ENCODE measurements at regions not wholly inside any gene's neighbourhood (a gene's known extent, or its start where the extent isn't known, plus 50 kb on each side); places are given as distances from the start of the nearest gene placed in this dataset.

GRCh38 chr9:88721025-88721424, 186.0 kb downstream of the NXNL2 start:
- Histone ChIP-seq H2BK12ac (ENCODE audit: insufficient read length, low read depth, low read length) (no peak overlapping the region), H2BK5ac (ENCODE audit: insufficient read length, low read length) (no peak overlapping the region), H3K9ac (ENCODE audit: extremely low read depth, insufficient read length, low read length) (no peak overlapping the region), H3T11ph (ENCODE audit: low read length) (no peak overlapping the region), H3K27ac (ENCODE audit: insufficient read length, low read depth, low read length) (no peak overlapping the region), H3K27me3 (ENCODE audit: insufficient read depth, low read length) (no peaks in the 10 kb centered on the region), H4K5ac (ENCODE audit: insufficient read length, low read depth, low read length) (no peak overlapping the region), H3K79me1 (ENCODE audit: insufficient read depth, low read depth, low read length, poor library complexity, severe bottlenecking) (no peaks in the 10 kb centered on the region), H3K4me2 (ENCODE audit: insufficient read depth, insufficient read length, low read length) (no peak overlapping the region), H4K91ac (ENCODE audit: insufficient read length, low read depth, low read length) (no peak overlapping the region), H3K4ac (ENCODE audit: low read depth, low read length) (no peak overlapping the region), H2BK20ac (ENCODE audit: low read depth, low read length, poor library complexity, severe bottlenecking) (no peak overlapping the region), H3K14ac (ENCODE audit: insufficient read depth, low read length) (no peak overlapping the region), H2BK120ac (ENCODE audit: low read depth, low read length, poor library complexity, severe bottlenecking) (no peak overlapping the region), H3K79me2 (ENCODE audit: insufficient read depth, low read length) (no peaks in the 10 kb centered on the region), H3K23me2 (ENCODE audit: insufficient read length, low read depth, low read length, poor library complexity, severe bottlenecking) (no peaks in the 10 kb centered on the region), H2BK15ac (ENCODE audit: low read depth, low read length) (no peak overlapping the region), H4K20me1 (ENCODE audit: control insufficient read depth, insufficient read depth, insufficient read length) (no peaks in the 10 kb centered on the region), H2AFZ (ENCODE audit: low read length) (no peak overlapping the region), H3K23ac (ENCODE audit: insufficient read length, low read depth, low read length) (no peak overlapping the region), H3K56ac (ENCODE audit: insufficient read length, low read depth, low read length) (no peak overlapping the region), H2AK5ac (ENCODE audit: insufficient read length, low read length) (no peak overlapping the region), H3K4me1 (ENCODE audit: insufficient read depth, low read length) (peaks cover 6% of the 10 kb centered on the region; the same call in 1 of the 2 replicates), H4K8ac (replicated peaks; ENCODE audit: insufficient read length, low read depth, low read length) (no peak overlapping the region), H3K18ac (ENCODE audit: insufficient read length, low read depth, low read length) (no peak overlapping the region), H3K9me3 (ENCODE audit: control insufficient read depth, low read depth, low read length) (no peaks in the 10 kb centered on the region)
- H3K27me3 Mint-ChIP-seq (ENCODE audit: low read depth) = no peaks in the 10 kb centered on the region
- TF ChIP-seq CTCF (conservative IDR thresholded peaks at IDR 0.05) = no peak
- no peak overlapping the region for H3K4me3 Mint-ChIP-seq
- H3K4me1 Mint-ChIP-seq = peaks cover 19 to 21% of the 10 kb centered on the region in 2 experiments
- no peaks in the 10 kb centered on the region; a peak in 2 of 5 replicates for H3K9me3 Mint-ChIP-seq
- DNase-seq = no peak
- no peaks in the 10 kb centered on the region for H3K36me3 Mint-ChIP-seq (ENCODE audit: insufficient read depth in 1 of 3, low read depth in 3 of 3)
- no peak overlapping the region for H3K27ac Mint-ChIP-seq
- no CpG with 5 or more reads among the region's 3 CpGs for WGBS (ENCODE audit: extremely low coverage, insufficient read length, low lambda C conversion rate)

Measured in H9 (cell line).